ENCODE measurements at regions not wholly inside any gene's neighbourhood (a gene's known extent, or its start where the extent isn't known, plus 50 kb on each side); places are given as distances from the start of the nearest gene placed in this dataset.

DNA sequence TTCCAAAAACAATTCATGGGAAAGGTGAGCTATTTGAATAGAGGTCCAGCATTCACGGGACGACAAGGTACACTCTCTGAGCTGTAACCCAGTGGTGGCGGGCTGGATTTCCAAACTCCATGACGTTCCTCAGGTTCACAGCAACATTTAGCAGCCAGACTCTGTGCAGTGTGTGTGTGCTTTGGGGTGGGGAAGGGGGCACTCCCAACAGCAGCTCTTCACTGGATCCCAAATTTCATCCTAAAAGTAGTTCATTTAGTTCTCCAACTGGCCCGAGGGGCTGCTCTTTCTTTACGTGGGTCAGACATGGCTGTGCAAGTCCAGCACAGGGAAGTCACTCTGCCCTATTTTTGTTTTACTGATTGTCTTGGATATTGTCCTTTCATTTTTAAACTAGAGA lies 98.0 kb upstream of the IRX2 start:
- no peak for TF ChIP-seq CTCF (IDR thresholded peaks at IDR 0.05; ENCODE audit: borderline replicate concordance, control extremely low read depth, extremely low read depth, insufficient read depth, missing control alignments)
- no peak for DNase-seq (ENCODE audit: low spot score)
- in situ Hi-C loops (cut with MboI; ENCODE audit: low sequenced_read_pairs, unreplicated experiment): no loop called here

GRCh38 chr5:2848619-2849018 lies 97.1 kb upstream of the IRX2 start:
- TF ChIP-seq CTCF (IDR thresholded peaks at IDR 0.05; ENCODE audit: borderline replicate concordance, control extremely low read depth, extremely low read depth, insufficient read depth, missing control alignments): no peak

GRCh38 chr5:2847608-2848007 lies 96.1 kb upstream of the IRX2 start:
- no peak for DNase-seq (ENCODE audit: low spot score)
- no peak for TF ChIP-seq CTCF (IDR thresholded peaks at IDR 0.05; ENCODE audit: borderline replicate concordance, control extremely low read depth, extremely low read depth, insufficient read depth, missing control alignments)
- in situ Hi-C loops (cut with MboI; ENCODE audit: low sequenced_read_pairs, unreplicated experiment): no loop called here

More at GRCh38 chr5:2848619-2849018, 97.1 kb upstream of the IRX2 start:
- DNase-seq (ENCODE audit: low spot score): no peak
- in situ Hi-C loops (cut with MboI; ENCODE audit: low sequenced_read_pairs, unreplicated experiment): no loop called here

GRCh38 chr5:2841208-2841607 lies 89.7 kb upstream of the IRX2 start:
- DNase-seq (ENCODE audit: low spot score): no peak
- no peak for TF ChIP-seq CTCF (IDR thresholded peaks at IDR 0.05; ENCODE audit: borderline replicate concordance, control extremely low read depth, extremely low read depth, insufficient read depth, missing control alignments)
- in situ Hi-C loops (cut with MboI; ENCODE audit: low sequenced_read_pairs, unreplicated experiment): no loop called here

DNA sequence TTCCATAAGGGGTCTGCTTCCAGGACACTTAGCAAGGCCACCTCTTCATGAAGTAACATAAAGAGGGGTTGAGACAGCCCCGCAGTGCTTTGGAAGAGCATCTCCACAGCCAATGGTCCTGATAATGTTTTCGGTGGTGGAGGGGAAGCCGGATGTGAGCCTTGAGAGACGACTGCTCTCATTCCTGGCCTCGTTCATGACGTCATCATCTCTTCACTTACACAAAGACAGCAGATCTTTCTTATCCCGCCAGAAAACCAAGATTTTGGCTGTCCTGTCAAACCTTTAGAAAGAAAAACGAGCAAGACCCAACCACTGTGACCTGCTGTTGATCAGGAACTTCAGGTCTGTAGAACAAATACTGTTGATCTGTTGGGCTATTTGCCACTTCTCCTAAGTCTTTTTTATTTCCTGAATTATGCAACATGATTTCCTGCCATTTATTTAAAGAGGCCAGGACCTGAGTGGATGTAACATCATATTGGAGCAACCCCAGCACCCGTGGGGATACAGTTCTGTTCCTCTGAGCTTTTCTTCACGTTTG lies 89.0 kb upstream of the IRX2 start:
- no peak for TF ChIP-seq CTCF (IDR thresholded peaks at IDR 0.05; ENCODE audit: borderline replicate concordance, control extremely low read depth, extremely low read depth, insufficient read depth, missing control alignments)
- in situ Hi-C loops (cut with MboI; ENCODE audit: low sequenced_read_pairs, unreplicated experiment): no loop called here
- no peak for DNase-seq (ENCODE audit: low spot score)

DNA sequence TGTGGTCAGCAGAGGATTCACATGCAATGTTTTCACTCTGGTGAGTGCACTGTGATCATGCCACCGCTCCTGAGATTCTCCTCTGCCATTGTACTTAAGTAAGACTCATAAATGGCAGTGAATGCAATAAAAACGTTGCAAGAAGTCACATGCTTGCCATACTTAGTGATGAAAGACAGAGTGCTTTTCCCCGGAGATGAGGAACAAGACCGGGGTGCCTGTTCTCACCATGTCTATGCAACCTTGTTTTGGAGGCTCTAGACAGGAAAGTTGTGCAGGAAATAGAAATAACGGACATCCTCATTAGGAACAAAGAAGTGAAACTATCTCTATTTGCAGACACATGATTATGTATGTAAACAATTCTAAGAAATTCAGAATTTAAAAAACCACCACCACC lies 84.7 kb upstream of the IRX2 start:
- in situ Hi-C loops (cut with MboI; ENCODE audit: low sequenced_read_pairs, unreplicated experiment): no loop called here
- no peak for TF ChIP-seq CTCF (IDR thresholded peaks at IDR 0.05; ENCODE audit: borderline replicate concordance, control extremely low read depth, extremely low read depth, insufficient read depth, missing control alignments)
- no peak for DNase-seq (ENCODE audit: low spot score)

DNA sequence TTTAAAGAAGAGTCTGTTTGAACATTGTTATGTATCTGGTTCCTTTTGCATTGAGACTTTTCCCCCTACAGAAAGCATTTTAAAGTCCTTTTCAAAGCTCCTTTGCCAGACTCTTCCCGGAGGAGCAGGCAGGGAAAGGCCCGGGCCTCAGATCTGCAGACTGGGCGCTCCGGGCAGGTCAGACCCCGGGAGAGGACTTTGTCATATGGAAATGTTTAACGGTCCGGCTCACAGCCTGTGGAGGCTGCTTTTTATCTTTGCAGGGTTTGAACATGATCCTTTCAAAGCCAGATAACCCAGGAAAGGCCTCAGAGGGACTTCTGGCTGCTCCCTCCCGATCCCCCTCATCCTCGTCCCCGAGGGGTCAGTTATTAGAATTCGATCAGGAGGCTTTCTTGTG lies 82.1 kb upstream of the IRX2 start:
- no peak for TF ChIP-seq CTCF (IDR thresholded peaks at IDR 0.05; ENCODE audit: borderline replicate concordance, control extremely low read depth, extremely low read depth, insufficient read depth, missing control alignments)
- DNase-seq (ENCODE audit: low spot score): no peak
- in situ Hi-C loops (cut with MboI; ENCODE audit: low sequenced_read_pairs, unreplicated experiment): no loop called here
